Gastroesophageal sphincter (tissue), 4 donors: ENCODE measurements at regions not wholly inside any gene's neighbourhood (a gene's known extent, or its start where the extent isn't known, plus 50 kb on each side); places are given as distances from the start of the nearest gene placed in this dataset.

Source experiments
- ATAC-seq: fragments of 150-250 bp; one replicate; pipeline ENCODE4 v1.9.1; 2016; ENCODE audit warnings: mild to moderate bottlenecking, moderate library complexity
- H3K27ac ChIP-seq, 4 donors: fragments of 200-600 bp; sonication (generic) in 3 of 4; 1 replicate in 3 of 4; 2 replicates in 1 of 4; pipeline ENCODE4 v1.5.1; 2016 to 2019
- H3K27me3 ChIP-seq: fragments of 200-600 bp; sonication (generic); one replicate; pipeline ENCODE4 v1.5.1; 2019
- H3K36me3 ChIP-seq, 2 donors: fragments of 200-600 bp; sonication (generic); one replicate each; pipeline ENCODE4 v1.5.1; 2019; ENCODE audit warnings: control low read depth in 1 of 2
- H3K4me1 ChIP-seq, 3 donors: fragments of 200-600 bp; sonication (generic); 1 replicate in 2 of 3; 2 replicates in 1 of 3; pipeline ENCODE4 v1.5.1; 2016 to 2019; ENCODE audit warnings: control low read depth in 2 of 3
- H3K4me3 ChIP-seq, 2 donors: fragments of 200-600 bp; sonication (generic); one replicate each; pipeline ENCODE4 v1.5.1; 2019; ENCODE audit warnings: mild to moderate bottlenecking in 1 of 2, moderate library complexity in 1 of 2
- H3K9me3 ChIP-seq, 3 donors: fragments of 200-600 bp; sonication (generic); one replicate each; pipeline ENCODE4 v1.5.1; 2017 to 2019; ENCODE audit warnings: control low read depth in 2 of 3
- CTCF ChIP-seq, 4 experiments: fragments of 200-600 bp in 2 of 4; fragments of 450-650 bp in 2 of 4; sonication (generic) in 1 of 4; IDR thresholded peaks; one replicate each; pipeline ENCODE4 v1.5.1; 2017 to 2019; ENCODE audit warnings: antibody characterized with exemption in 4 of 4, mild to moderate bottlenecking in 2 of 4, moderate library complexity in 2 of 4
- EP300 ChIP-seq: sonication (generic); formaldehyde crosslinking; IDR thresholded peaks from one replicate; pipeline ENCODE4 v1.6.1; 2017; ENCODE audit warnings: antibody characterized with exemption, mild to moderate bottlenecking
- POLR2A ChIP-seq, 2 donors: fragments of 450-650 bp; IDR thresholded peaks; one replicate each; pipeline ENCODE4 v1.6.1; 2017; ENCODE audit warnings: antibody characterized with exemption in 2 of 2, mild to moderate bottlenecking in 2 of 2, moderate library complexity in 1 of 2
- POLR2AphosphoS5 ChIP-seq: sonication (generic); formaldehyde crosslinking; IDR thresholded peaks from one replicate; pipeline ENCODE4 v1.6.1; 2017; ENCODE audit warnings: antibody characterized with exemption
- WGBS, 2 donors: methylation state at CpG; one replicate each; pipeline ENCODE4 v1.1.5; 2018; ENCODE audit warnings: low coverage in 1 of 2; 5-methylcytosine and 5-hydroxymethylcytosine counted together

GRCh38 chr22:49603016-49603415, 224.7 kb downstream of the BRD1 start:
- no peak for TF ChIP-seq POLR2AphosphoS5
- no peak for TF ChIP-seq POLR2A (IDR thresholded peaks at IDR 0.05)
- no peak for TF ChIP-seq EP300
- TF ChIP-seq CTCF (IDR thresholded peaks at IDR 0.05), result no peak
- no peaks in the 10 kb centered on the region for H3K36me3 ChIP-seq
- H3K4me3 ChIP-seq, result no peak overlapping the region
- H3K27ac ChIP-seq, result no peak overlapping the region
- 69 to 81% methylated on average over 5 to 8 of the region's 10 CpGs for WGBS, 2 donors
- no peak for ATAC-seq
- H3K27me3 ChIP-seq, result peaks cover 37% of the 10 kb centered on the region
- no peaks in the 10 kb centered on the region for H3K4me1 ChIP-seq
- H3K9me3 ChIP-seq, result peaks cover 0 to 38% (median 0%) of the 10 kb centered on the region in 3 donors

GRCh38 chr22:49602481-49602880, 225.2 kb downstream of the BRD1 start:
- Histone ChIP-seq H3K27ac (no peak overlapping the region), H3K27me3 (peaks cover 37% of the 10 kb centered on the region), H3K4me3 (no peak overlapping the region), H3K9me3 (peaks cover 0 to 38% (median 0%) of the 10 kb centered on the region in 3 donors), H3K4me1 (no peaks in the 10 kb centered on the region), H3K36me3 (no peaks in the 10 kb centered on the region)
- TF ChIP-seq POLR2A (IDR thresholded peaks at IDR 0.05), result no peak
- TF ChIP-seq EP300, result no peak
- TF ChIP-seq POLR2AphosphoS5, result no peak
- 83% methylated on average over 2 of the region's 13 CpGs; no CpG with 5 or more reads in 1 of the 2 donors for WGBS, 2 donors
- no peak for ATAC-seq

GRCh38 chr22:49601614-49602321, 225.9 kb downstream of the BRD1 start:
- WGBS, 2 donors, result 89 to 95% methylated on average over 3 to 4 of the region's 24 CpGs
- H3K9me3 ChIP-seq, result peaks cover 0 to 32% (median 0%) of the 10 kb centered on the region in 3 donors
- no peaks in the 10 kb centered on the region for H3K4me1 ChIP-seq
- H3K36me3 ChIP-seq, result no peaks in the 10 kb centered on the region
- no peak for ATAC-seq
- H3K27me3 ChIP-seq, result peaks cover 37% of the 10 kb centered on the region
- TF ChIP-seq POLR2A (IDR thresholded peaks at IDR 0.05), result no peak
- TF ChIP-seq CTCF (IDR thresholded peaks at IDR 0.05), result no peak
- TF ChIP-seq EP300, result no peak
- TF ChIP-seq POLR2AphosphoS5, result no peak
- H3K27ac ChIP-seq, result no peak overlapping the region
- no peak overlapping the region for H3K4me3 ChIP-seq

GRCh38 chr22:49600891-49601431, 226.7 kb downstream of the BRD1 start:
- Histone ChIP-seq H3K36me3 (no peaks in the 10 kb centered on the region), H3K4me3 (no peak overlapping the region), H3K27me3 (peaks cover 37% of the 10 kb centered on the region), H3K4me1 (no peaks in the 10 kb centered on the region), H3K9me3 (peaks cover 0 to 24% (median 0%) of the 10 kb centered on the region in 3 donors), H3K27ac (no peak overlapping the region)
- 67 to 88% methylated on average over 3 to 8 of the region's 13 CpGs for WGBS, 2 donors
- no peak for ATAC-seq
- TF ChIP-seq POLR2AphosphoS5, result no peak
- TF ChIP-seq CTCF (IDR thresholded peaks at IDR 0.05), result no peak
- no peak for TF ChIP-seq EP300
- TF ChIP-seq POLR2A (IDR thresholded peaks at IDR 0.05), result no peak

GRCh38 chr22:49600468-49600867, 227.2 kb downstream of the BRD1 start:
- Histone ChIP-seq H3K27me3 (peaks cover 37% of the 10 kb centered on the region), H3K4me1 (no peaks in the 10 kb centered on the region), H3K4me3 (no peak overlapping the region), H3K36me3 (no peaks in the 10 kb centered on the region), H3K27ac (no peak overlapping the region), H3K9me3 (peaks cover 0 to 19% (median 0%) of the 10 kb centered on the region in 3 donors)
- no peak for TF ChIP-seq POLR2A (IDR thresholded peaks at IDR 0.05)
- TF ChIP-seq EP300, result no peak
- no peak for TF ChIP-seq CTCF (IDR thresholded peaks at IDR 0.05)
- no peak for TF ChIP-seq POLR2AphosphoS5
- whole genome bisulfite sequencing, 2 donors, result 67 to 81% methylated on average over 6 to 10 of the region's 20 CpGs
- no peak for ATAC-seq
